Left renal cortex interstitium (tissue), 4 donors: ENCODE measurements at regions not wholly inside any gene's neighbourhood (a gene's known extent, or its start where the extent isn't known, plus 50 kb on each side); places are given as distances from the start of the nearest gene placed in this dataset.

Experiments used
- DNase-seq, 4 donors: peaks; one replicate each; pipeline ENCODE4 v3.0.0-alpha.2; 2013; ENCODE audit warnings: low read depth in 4 of 4, low spot score in 2 of 4, missing footprints in 1 of 4

- DNase-seq = no peak
These were observed 127.5 kb downstream of the GLI2 start for GRCh38 chr2:120863146-120863545.

- no peak for DNase-seq
These were observed 128.1 kb downstream of the GLI2 start for GRCh38 chr2:120863661-120864320.

GRCh38 chr2:120864981-120865380, 129.3 kb downstream of the GLI2 start:
- no peak for DNase-seq

- no peak for DNase-seq
These were observed 130.0 kb downstream of the GLI2 start for GRCh38 chr2:120865656-120866055.

- DNase-seq = no peak
These were observed 130.4 kb downstream of the GLI2 start for GRCh38 chr2:120866071-120866470.

GRCh38 chr2:120866483-120867140, 130.9 kb downstream of the GLI2 start:
- DNase-seq = no peak

DNA sequence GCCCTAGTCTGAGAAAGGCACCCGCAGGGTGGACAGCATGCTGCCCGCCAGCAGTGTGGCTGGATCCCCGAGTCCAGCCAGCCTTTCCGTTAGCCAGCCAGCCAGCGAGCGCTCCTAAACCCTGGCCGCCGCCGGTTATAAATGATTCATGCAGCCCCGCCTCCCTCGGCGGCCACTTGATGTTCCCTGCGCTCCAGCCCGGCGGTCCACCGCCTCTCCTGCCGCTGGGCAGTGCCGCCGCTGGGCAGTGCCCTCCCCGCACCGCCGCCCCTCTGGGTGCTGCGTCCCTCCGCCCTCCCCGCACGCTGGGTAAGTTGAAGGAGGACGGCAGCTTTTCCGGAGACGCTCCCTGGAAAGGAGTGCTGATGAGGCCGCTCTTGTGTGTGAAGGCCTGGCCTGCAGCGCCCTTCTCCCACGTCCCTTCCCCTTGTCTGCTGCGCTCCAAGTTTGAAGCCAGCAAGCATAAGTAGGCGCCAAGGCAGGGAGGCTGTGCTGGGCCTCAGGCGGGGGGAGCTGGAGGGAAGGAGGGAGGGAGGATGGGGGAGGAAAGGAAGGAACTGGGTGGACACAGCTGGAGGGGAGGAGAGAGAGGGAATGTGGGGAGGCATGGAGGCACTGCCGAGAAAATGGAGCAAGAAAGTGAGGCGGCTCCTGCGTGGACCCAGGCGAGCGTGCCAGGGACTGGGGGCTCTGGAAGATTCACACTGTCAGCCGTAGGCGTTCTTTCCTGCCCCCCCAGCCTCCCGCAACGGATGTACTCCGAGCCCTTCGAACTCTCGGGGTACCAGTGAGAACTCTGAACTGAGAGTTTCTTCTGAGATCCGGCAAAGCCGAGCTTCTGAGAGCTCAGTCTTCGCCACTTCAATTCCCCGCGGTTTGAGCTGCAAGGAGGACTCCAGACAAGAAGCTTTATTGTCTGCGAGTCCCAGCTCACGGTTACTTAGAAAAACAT, 131.9 kb downstream of the GLI2 start:
- DNase-seq = peak; percentile 48 to 76 (median 70)

DNA sequence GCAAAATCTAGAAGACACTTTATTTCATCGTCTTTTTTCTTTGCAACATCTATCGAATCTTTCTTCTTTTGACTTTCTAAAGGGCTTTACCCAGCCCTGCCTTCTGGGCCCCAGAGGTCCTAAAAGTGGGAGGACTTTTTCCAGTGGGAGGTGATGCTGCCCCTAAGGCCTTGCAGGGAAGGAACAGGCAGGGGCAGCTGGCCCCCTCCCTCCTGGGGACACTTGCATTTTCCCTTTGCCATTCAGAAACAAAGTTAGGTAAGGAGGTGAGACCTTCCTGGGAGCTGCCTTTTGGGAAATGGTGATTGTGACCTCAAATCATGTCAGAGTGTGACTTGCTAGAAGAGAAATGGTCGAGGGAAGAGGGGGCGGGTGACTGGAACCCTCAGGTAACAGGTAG, 132.7 kb downstream of the GLI2 start:
- DNase-seq = no peak

- no peak for DNase-seq
These were observed 133.5 kb downstream of the GLI2 start for GRCh38 chr2:120869036-120869729.

DNA sequence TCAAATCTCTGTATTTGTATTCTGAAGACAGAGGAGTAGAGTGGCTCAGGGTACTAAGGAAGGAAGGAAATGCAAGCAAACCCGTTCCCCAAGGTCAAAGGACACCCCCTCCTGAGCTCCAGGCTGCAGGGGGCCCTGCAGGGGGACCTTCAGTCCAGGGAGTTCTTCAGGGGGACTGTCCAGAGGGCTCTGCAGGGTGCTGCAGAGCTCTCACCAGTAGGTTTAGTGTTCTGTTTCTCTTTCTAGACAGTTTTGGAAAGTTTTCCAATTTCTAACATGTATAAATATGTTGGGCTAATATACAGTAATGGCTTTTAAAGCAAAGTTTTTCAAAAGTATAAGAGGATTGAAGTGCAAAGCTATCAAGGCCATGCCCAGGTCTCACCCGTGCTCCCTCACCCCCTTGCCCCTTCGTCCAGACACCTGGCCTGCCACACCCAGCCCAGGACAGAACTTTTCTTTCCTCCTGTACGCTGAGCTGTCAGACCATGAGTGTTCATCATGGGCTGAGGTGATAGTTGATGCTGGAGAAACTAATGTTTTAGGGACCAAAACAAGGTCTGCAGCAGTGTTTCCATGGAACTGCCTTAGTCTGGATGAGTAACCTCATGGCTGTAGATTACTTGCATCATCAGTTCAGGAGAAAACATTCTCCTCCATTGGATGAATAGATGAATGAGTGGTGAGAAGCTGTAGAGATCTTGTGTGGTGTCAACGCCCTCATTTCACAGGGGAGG, 134.2 kb downstream of the GLI2 start:
- DNase-seq = no peak

GRCh38 chr2:120870467-120870788, 134.8 kb downstream of the GLI2 start:
- no peak for DNase-seq

GRCh38 chr2:120871016-120871635, 135.5 kb downstream of the GLI2 start:
- no peak for DNase-seq

- DNase-seq = no peak
These were observed 136.4 kb downstream of the GLI2 start for GRCh38 chr2:120871881-120872620.

DNA sequence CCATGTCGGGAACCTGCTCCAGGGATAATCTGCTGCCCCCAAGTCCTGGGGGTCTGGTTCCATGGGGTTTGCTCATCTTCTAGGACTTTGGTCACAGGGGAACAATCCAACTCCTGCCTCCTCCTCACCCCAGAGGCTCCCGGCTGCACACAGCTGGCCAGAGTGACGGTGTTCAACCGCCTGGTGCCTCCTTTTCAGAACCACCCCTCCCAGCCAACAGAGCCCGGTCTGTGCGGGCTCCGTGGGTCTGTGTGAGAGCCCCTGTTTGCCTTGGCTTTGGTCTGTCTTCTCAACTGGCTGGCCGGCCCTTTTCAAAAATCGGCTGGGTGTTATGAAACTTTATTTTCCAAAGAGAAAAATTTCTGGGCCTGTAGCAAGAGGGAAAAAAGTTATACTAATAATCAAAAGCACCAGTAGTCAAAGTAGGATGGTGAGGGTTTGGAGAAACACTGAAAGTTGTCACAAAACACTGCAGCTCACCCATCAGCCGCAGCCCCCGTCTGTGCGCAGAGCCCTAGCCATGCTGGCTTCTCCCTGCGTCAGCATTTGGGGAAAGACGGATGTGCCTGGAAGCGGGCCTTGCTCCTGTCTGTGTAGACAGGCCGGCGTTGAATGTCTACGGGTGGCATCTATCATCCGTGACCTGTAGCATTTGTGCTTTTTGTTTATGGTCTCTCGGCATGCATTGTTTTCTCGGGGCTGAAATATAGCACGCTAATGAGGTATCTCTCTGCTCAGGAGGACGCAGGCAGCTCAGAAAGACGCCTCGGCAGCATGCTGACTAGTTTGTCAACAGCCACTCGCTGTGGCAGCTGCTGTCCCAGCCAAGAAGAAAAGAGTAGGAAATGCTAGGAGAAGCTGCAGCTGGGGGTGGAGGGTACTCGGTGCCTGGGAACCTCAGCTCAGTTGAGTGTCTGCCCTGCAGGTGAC, 138.6 kb downstream of the GLI2 start:
- DNase-seq = no peak

DNA sequence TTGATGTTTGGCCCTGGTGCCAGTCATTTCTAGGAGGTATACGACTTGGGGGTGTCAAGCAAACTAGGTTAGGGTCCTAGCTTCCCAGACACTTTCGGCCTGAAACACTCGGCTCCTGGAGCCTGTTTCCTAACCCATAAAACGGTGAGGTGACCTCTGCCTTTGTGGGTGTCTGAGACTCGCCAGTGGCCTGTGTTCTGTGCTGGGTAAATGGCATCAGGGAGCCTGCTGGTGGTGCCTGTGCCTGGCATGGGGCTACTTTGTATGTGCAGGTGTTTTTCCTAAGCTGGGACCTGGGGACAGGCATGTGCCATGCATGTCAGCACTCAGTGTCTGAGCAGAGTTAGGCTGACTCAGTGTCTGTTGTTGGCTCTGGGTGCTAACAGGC, 139.2 kb downstream of the GLI2 start:
- no peak for DNase-seq

- DNase-seq = no peak
These were observed 139.8 kb downstream of the GLI2 start for GRCh38 chr2:120875431-120875830.

DNA sequence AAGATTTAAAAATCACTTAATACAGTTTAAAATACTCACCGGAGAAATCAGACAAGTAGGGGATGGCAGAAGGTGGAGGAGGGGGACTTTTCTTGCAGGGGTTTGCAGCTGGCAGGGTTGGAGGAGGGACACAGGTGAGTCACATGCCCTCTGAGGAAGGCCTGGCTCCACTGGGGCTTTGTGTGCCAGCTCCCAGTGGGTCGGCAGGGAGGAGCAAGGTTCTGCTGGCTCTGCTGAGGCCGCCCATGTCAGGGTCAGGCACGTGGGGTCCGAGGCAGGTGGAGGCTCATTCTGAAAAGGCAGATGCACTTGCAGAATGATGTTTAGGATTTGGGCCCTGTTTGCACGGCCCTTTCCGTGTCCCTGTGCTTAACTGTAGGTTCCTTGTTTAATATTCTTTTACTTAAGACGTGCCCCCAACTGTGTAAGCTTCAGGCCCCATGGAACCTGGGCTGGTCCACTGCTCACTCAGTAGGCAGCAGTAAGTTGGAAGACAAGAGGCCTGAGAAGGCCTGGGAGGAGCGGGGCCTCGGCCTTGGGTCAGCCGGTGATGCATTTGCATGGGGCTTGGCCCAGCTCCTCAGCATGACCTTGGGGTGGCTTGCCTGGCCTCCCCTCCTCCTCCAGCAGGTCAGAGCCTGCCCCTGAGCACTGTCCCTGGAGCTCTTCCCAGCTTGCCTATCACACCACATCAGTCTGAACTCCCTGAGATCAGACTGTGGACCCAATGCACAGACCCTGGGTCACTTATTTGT, 141.0 kb downstream of the GLI2 start:
- DNase-seq = no peak
